SK-N-SH treated with all-trans-retinoic acid at 6 μM for 48 hours (cell line): ENCODE measurements at regions not wholly inside any gene's neighbourhood (a gene's known extent, or its start where the extent isn't known, plus 50 kb on each side); places are given as distances from the start of the nearest gene placed in this dataset.

Experiments used
- ATAC-seq: fragments of 200-7000 bp; cut with Tn5 transposase; 3 replicates; pipeline ENCODE4 v1.9.1; 2020; ENCODE audit warnings: mild to moderate bottlenecking, moderate library complexity
- BACH2 ChIP-seq: fragments of 250-450 bp; sonication (Bioruptor Pico); IDR thresholded peaks from 2 replicates; pipeline ENCODE4 v1.9.0; 2021; ENCODE audit warnings: mild to moderate bottlenecking, borderline replicate concordance
- CSDC2 ChIP-seq: fragments of 250-450 bp; sonication (Bioruptor Pico); IDR thresholded peaks from 2 replicates; pipeline ENCODE4 v1.5.0; 2020; ENCODE audit warnings: mild to moderate bottlenecking, moderate library complexity
- ESRRG ChIP-seq: fragments of 250-450 bp; sonication (Bioruptor Pico); IDR thresholded peaks from 2 replicates; pipeline ENCODE4 v1.6.1; 2021; ENCODE audit warnings: mild to moderate bottlenecking
- OSR1 ChIP-seq: fragments of 250-450 bp; sonication (Bioruptor Pico); IDR thresholded peaks from 2 replicates; pipeline ENCODE4 v1.8.0; 2022; ENCODE audit warnings: moderate library complexity, mild to moderate bottlenecking, inconsistent platforms
- PPARA ChIP-seq: fragments of 250-450 bp; sonication (Bioruptor Pico); IDR thresholded peaks from 2 replicates; pipeline ENCODE4 v1.5.0; 2020; ENCODE audit warnings: mild to moderate bottlenecking, borderline replicate concordance
- RARB ChIP-seq: fragments of 250-450 bp; sonication (Bioruptor Pico); IDR thresholded peaks from 2 replicates; pipeline ENCODE4 v1.8.0; 2021; ENCODE audit warnings: mild to moderate bottlenecking, moderate library complexity
- SNAI2 ChIP-seq: fragments of 250-450 bp; sonication (Bioruptor Pico); IDR thresholded peaks from 2 replicates; pipeline ENCODE4 v1.5.0; 2020; ENCODE audit warnings: mild to moderate bottlenecking, moderate library complexity
- TCF4 ChIP-seq: fragments of 250-450 bp; sonication (Bioruptor Pico); IDR thresholded peaks from 2 replicates; pipeline ENCODE4 v1.8.0; 2021; ENCODE audit warnings: mild to moderate bottlenecking, moderate library complexity, borderline replicate concordance
- TOX ChIP-seq: fragments of 250-450 bp; sonication (Bioruptor Pico); IDR thresholded peaks from 2 replicates; pipeline ENCODE4 v1.8.0; 2021; ENCODE audit warnings: mild to moderate bottlenecking, moderate library complexity, borderline replicate concordance
- ZC3H10 ChIP-seq: fragments of 250-450 bp; sonication (Bioruptor Pico); IDR thresholded peaks from 2 replicates; pipeline ENCODE4 v1.5.1; 2021; ENCODE audit warnings: mild to moderate bottlenecking, moderate library complexity
- ZFP3 ChIP-seq: fragments of 250-450 bp; sonication (Bioruptor Pico); IDR thresholded peaks from 2 replicates; pipeline ENCODE4 v1.5.0; 2020; ENCODE audit warnings: mild to moderate bottlenecking, moderate library complexity
- ZFP30 ChIP-seq: fragments of 450-650 bp; formaldehyde crosslinking; IDR thresholded peaks from 2 replicates; pipeline ENCODE4 v1.5.0; 2022; ENCODE audit warnings: mild to moderate bottlenecking, moderate library complexity
- ZNF565 ChIP-seq: fragments of 450-650 bp; formaldehyde crosslinking; conservative IDR thresholded peaks from 2 replicates; pipeline ENCODE4 v1.5.0; 2020; ENCODE audit warnings: low read depth, mild to moderate bottlenecking, moderate library complexity
- ZNF8 ChIP-seq: fragments of 450-650 bp; formaldehyde crosslinking; IDR thresholded peaks from 2 replicates; pipeline ENCODE4 v1.5.0; 2020; ENCODE audit warnings: mild to moderate bottlenecking, moderate library complexity
- TF ChIP-seq, protein P1 (sequence below): fragments of 250-450 bp; sonication (Bioruptor Pico); IDR thresholded peaks from 2 replicates; pipeline ENCODE4 v1.5.0; 2020; ENCODE audit warnings: mild to moderate bottlenecking, moderate library complexity
- TF ChIP-seq, protein P2 (sequence below): fragments of 250-450 bp; sonication (Bioruptor Pico); IDR thresholded peaks from 2 replicates; pipeline ENCODE4 v1.5.1; 2020; ENCODE audit warnings: low read depth, mild to moderate bottlenecking, moderate library complexity
- TF ChIP-seq, protein P3 (sequence below): fragments of 250-450 bp; sonication (Bioruptor Pico); IDR thresholded peaks from 2 replicates; pipeline ENCODE4 v1.5.1; 2021; ENCODE audit warnings: mild to moderate bottlenecking, moderate library complexity
- TF ChIP-seq, protein P4 (sequence below): fragments of 250-450 bp; sonication (Bioruptor Pico); IDR thresholded peaks from 2 replicates; pipeline ENCODE4 v1.8.0; 2020; ENCODE audit warnings: mild to moderate bottlenecking, moderate library complexity, borderline replicate concordance

DNA sequence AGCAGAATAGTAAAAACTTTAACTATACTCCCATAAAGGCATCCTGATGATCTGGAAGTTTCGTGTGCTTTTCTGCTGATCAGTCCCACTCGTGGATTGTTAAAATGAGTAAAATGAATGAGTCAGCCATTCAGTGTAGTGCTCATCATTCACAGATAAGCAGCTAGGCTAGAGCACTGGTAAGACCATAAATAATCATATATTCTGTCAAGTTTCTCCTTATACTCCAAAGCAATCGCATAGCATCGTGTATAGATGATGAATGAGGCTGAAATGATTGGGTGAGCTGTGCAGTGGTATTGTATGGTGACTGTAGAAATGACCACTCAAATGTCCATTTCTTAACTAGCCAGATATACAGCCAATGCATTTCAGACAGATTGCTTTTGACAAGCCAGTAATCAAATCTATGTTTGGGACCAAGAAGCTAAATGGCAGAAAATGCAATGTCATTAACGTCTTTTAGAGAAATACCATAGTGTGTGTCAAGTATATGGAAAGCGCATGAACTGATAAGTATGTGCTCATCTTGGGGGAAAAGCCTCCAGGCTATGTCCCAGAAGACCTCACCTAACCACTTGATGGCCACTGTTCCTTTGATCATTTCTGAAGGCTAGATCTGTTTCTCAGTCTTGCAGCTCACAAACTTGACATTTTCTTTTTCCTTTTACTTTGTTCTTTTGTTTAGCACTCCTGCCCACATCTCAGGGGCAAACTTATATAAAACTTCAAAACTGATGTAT lies 227.2 kb upstream of the FAM3C start:
- no peak for TF ChIP-seq ZFP30 (CRISPR knock-in tag)
- no peak for ATAC-seq

DNA sequence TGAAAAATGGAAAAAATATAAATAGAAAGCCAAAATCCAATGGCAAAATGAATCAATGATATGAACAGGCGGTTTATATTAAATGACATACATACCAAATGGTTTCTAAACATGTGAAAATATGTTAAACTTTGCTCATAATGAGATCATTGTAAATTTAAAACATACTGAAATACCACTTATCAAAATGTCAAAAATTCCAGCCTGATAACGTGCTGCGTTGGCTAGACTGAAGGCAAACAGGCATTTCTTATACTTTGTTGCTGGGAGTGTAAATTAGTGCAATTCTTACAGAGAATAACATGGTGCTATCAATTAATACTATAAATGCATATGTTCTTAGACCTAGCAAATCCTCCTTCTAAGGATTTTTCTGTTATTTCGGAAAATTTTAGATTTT lies 225.8 kb upstream of the FAM3C start:
- no peak for ATAC-seq
- TF ChIP-seq, protein P1, sequence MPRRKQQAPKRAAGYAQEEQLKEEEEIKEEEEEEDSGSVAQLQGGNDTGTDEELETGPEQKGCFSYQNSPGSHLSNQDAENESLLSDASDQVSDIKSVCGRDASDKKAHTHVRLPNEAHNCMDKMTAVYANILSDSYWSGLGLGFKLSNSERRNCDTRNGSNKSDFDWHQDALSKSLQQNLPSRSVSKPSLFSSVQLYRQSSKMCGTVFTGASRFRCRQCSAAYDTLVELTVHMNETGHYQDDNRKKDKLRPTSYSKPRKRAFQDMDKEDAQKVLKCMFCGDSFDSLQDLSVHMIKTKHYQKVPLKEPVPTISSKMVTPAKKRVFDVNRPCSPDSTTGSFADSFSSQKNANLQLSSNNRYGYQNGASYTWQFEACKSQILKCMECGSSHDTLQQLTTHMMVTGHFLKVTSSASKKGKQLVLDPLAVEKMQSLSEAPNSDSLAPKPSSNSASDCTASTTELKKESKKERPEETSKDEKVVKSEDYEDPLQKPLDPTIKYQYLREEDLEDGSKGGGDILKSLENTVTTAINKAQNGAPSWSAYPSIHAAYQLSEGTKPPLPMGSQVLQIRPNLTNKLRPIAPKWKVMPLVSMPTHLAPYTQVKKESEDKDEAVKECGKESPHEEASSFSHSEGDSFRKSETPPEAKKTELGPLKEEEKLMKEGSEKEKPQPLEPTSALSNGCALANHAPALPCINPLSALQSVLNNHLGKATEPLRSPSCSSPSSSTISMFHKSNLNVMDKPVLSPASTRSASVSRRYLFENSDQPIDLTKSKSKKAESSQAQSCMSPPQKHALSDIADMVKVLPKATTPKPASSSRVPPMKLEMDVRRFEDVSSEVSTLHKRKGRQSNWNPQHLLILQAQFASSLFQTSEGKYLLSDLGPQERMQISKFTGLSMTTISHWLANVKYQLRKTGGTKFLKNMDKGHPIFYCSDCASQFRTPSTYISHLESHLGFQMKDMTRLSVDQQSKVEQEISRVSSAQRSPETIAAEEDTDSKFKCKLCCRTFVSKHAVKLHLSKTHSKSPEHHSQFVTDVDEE: no peak
- TF ChIP-seq RARB (CRISPR knock-in tag) (no peak), OSR1 (CRISPR knock-in tag) (no peak), ZNF8 (CRISPR knock-in tag) (no peak)
- TF ChIP-seq, protein P2, sequence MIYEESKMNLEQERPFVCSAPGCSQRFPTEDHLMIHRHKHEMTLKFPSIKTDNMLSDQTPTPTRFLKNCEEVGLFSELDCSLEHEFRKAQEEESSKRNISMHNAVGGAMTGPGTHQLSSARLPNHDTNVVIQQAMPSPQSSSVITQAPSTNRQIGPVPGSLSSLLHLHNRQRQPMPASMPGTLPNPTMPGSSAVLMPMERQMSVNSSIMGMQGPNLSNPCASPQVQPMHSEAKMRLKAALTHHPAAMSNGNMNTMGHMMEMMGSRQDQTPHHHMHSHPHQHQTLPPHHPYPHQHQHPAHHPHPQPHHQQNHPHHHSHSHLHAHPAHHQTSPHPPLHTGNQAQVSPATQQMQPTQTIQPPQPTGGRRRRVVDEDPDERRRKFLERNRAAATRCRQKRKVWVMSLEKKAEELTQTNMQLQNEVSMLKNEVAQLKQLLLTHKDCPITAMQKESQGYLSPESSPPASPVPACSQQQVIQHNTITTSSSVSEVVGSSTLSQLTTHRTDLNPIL (CRISPR knock-in tag): no peak

DNA sequence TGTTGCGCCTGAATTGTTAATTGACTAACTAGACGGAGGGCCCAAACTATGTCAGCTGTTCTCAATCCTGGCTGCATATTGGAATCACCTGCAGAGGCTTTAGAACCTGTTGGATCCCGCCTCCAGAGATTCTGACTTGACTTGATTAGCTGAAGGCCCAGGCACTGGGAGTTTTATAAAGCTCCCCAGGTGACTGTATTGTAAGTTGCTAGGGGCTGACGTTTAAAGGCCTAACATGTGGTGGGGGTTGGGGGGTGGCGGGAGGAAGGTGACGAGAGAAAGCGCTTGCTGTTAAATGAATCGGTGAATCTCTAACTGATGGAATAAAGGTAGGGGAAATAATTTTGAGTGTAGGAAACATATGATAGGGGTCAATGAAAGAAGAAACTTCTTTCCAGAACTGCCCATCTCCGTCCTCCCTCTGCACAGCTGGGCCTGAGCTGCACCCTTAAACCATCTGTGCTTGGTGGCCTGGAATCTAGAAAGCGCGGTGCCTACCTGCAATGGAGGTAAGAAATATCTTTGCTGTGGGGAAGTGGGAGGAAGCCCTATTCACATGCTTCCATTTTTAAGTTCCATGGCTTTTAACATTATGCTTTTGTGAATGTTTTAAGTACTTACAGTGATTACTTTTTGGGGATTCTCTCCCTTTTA lies 225.0 kb upstream of the FAM3C start:
- no peak for ATAC-seq
- TF ChIP-seq PPARA (CRISPR knock-in tag) (no peak), ESRRG (CRISPR knock-in tag) (no peak), RARB (CRISPR knock-in tag) (no peak), ZC3H10 (no peak), CSDC2 (CRISPR knock-in tag) (no peak), ZNF565 (no peak), OSR1 (CRISPR knock-in tag) (no peak), ZFP3 (CRISPR knock-in tag) (no peak)
- TF ChIP-seq, protein P3, sequence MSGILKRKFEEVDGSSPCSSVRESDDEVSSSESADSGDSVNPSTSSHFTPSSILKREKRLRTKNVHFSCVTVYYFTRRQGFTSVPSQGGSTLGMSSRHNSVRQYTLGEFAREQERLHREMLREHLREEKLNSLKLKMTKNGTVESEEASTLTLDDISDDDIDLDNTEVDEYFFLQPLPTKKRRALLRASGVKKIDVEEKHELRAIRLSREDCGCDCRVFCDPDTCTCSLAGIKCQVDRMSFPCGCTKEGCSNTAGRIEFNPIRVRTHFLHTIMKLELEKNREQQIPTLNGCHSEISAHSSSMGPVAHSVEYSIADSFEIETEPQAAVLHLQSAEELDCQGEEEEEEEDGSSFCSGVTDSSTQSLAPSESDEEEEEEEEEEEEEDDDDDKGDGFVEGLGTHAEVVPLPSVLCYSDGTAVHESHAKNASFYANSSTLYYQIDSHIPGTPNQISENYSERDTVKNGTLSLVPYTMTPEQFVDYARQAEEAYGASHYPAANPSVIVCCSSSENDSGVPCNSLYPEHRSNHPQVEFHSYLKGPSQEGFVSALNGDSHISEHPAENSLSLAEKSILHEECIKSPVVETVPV (CRISPR knock-in tag): no peak
- TF ChIP-seq, protein P2 (CRISPR knock-in tag): no peak
- TF ChIP-seq, protein P4, sequence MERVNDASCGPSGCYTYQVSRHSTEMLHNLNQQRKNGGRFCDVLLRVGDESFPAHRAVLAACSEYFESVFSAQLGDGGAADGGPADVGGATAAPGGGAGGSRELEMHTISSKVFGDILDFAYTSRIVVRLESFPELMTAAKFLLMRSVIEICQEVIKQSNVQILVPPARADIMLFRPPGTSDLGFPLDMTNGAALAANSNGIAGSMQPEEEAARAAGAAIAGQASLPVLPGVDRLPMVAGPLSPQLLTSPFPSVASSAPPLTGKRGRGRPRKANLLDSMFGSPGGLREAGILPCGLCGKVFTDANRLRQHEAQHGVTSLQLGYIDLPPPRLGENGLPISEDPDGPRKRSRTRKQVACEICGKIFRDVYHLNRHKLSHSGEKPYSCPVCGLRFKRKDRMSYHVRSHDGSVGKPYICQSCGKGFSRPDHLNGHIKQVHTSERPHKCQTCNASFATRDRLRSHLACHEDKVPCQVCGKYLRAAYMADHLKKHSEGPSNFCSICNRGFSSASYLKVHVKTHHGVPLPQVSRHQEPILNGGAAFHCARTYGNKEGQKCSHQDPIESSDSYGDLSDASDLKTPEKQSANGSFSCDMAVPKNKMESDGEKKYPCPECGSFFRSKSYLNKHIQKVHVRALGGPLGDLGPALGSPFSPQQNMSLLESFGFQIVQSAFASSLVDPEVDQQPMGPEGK: no peak
- TF ChIP-seq, all 23 proteins: peak for 0

DNA sequence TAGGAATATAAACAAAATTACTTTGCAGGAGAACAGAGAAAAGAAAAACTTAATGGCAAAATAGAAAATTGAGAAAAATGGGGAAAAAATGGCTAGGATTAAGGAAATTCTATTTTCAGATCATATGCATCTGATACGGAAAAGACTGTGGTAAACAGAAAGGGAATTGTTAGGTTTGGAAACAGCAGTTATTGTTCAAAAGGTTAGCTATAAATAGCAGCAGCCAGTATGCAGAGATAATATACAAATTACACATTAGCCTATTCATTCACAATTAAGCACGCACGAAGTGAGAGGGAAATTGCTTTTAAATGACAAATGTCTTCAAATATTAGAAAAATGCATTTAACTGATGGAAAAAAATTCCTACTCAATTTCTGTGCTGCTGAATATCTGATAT lies 224.1 kb upstream of the FAM3C start:
- ATAC-seq: no peak
- TF ChIP-seq CSDC2 (CRISPR knock-in tag) (no peak), TOX (CRISPR knock-in tag) (no peak), ESRRG (CRISPR knock-in tag) (no peak), ZFP30 (CRISPR knock-in tag) (no peak), ZC3H10 (no peak), ZNF8 (CRISPR knock-in tag) (no peak), ZNF565 (no peak), BACH2 (no peak), TCF4 (CRISPR knock-in tag) (no peak), SNAI2 (no peak), RARB (CRISPR knock-in tag) (no peak)
- TF ChIP-seq, protein P1: no peak
- TF ChIP-seq, protein P4: no peak
- TF ChIP-seq, protein P3 (CRISPR knock-in tag): no peak
